ENCODE measurements at regions not wholly inside any gene's neighbourhood (a gene's known extent, or its start where the extent isn't known, plus 50 kb on each side); places are given as distances from the start of the nearest gene placed in this dataset.

GRCh38 chr9:1386420-1386819, 336.3 kb downstream of the DMRT2 start:
- no peak for TF ChIP-seq CTCF (IDR thresholded peaks at IDR 0.05)
- TF ChIP-seq POLR2A (IDR thresholded peaks at IDR 0.05) = no peak
- TF ChIP-seq POLR2AphosphoS5 (IDR thresholded peaks at IDR 0.05) = no peak
